Left ventricle myocardium inferior (tissue), 1 donor: ENCODE measurements at regions not wholly inside any gene's neighbourhood (a gene's known extent, or its start where the extent isn't known, plus 50 kb on each side); places are given as distances from the start of the nearest gene placed in this dataset.
"Not testable (repeated sequence)": the region's sequence is repeated elsewhere in the genome, so short reads cannot be mapped to it uniquely, and the experiment has no call there.

Experiments used
- DNase-seq: peaks from one replicate; pipeline ENCODE4 v3.0.0-alpha.2; 2020
- H3K27ac ChIP-seq: fragments of 200-600 bp; replicated peaks from 2 replicates; pipeline ENCODE4 v1.8.0; 2021
- H3K27me3 ChIP-seq: fragments of 200-600 bp; 2 replicates; pipeline ENCODE4 v1.8.0; 2021; ENCODE audit warnings: low read depth
- H3K36me3 ChIP-seq: fragments of 200-600 bp; 2 replicates; pipeline ENCODE4 v1.8.0; 2021
- H3K4me1 ChIP-seq: fragments of 200-600 bp; 2 replicates; pipeline ENCODE4 v1.8.0; 2021
- H3K4me3 ChIP-seq: fragments of 200-600 bp; 2 replicates; pipeline ENCODE4 v1.8.0; 2021; ENCODE audit warnings: mild to moderate bottlenecking, moderate library complexity
- H3K9me3 ChIP-seq: fragments of 200-600 bp; replicated peaks from 2 replicates; pipeline ENCODE4 v1.8.0; 2021
- intact Hi-C: fragments of 100-400 bp; cut with micrococcal nuclease; formaldehyde crosslinking; loops from one replicate; pipeline ENCODE4 v1.11.0; 2022
- TF ChIP-seq, protein P1 (sequence below): fragments of 200-600 bp; IDR thresholded peaks from 2 replicates; pipeline ENCODE4 v1.8.0; 2021; ENCODE audit warnings: antibody characterized with exemption, mild to moderate bottlenecking, borderline replicate concordance
- donor health status: DM: no; HTN: yes; CAD: no; lungs with severe emphysema.

DNA sequence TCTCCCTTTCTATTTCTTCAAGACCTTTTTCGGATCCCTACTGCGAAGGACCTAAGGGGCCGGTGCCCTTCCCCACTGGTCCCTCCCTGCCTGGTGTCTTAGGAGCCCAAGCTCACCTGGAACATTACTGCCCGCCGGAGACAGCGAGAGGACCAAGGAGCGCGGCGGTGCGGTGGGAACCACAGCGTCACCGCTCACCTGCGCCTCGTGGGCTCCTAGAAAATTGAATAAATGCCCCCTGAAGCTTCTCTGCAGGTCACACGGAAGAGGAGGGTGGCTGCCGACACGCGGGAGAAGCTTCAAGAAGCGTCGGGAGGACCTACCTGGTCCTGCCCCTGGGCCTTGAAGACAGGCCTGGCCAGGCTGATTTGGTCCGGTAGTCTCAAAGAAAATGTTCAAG lies 65.2 kb downstream of the PPIAL4A start:
- Histone ChIP-seq H3K27me3 (peaks cover 38% of the 10 kb centered on the region), H3K4me1 (no peaks in the 10 kb centered on the region), H3K36me3 (no peaks in the 10 kb centered on the region), H3K4me3 (no peak overlapping the region), H3K27ac (no peak overlapping the region), H3K9me3 (no peaks in the 10 kb centered on the region)
- intact Hi-C loops: no loop called here
- TF ChIP-seq, protein P1, sequence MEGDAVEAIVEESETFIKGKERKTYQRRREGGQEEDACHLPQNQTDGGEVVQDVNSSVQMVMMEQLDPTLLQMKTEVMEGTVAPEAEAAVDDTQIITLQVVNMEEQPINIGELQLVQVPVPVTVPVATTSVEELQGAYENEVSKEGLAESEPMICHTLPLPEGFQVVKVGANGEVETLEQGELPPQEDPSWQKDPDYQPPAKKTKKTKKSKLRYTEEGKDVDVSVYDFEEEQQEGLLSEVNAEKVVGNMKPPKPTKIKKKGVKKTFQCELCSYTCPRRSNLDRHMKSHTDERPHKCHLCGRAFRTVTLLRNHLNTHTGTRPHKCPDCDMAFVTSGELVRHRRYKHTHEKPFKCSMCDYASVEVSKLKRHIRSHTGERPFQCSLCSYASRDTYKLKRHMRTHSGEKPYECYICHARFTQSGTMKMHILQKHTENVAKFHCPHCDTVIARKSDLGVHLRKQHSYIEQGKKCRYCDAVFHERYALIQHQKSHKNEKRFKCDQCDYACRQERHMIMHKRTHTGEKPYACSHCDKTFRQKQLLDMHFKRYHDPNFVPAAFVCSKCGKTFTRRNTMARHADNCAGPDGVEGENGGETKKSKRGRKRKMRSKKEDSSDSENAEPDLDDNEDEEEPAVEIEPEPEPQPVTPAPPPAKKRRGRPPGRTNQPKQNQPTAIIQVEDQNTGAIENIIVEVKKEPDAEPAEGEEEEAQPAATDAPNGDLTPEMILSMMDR: no peak
- DNase-seq: no peak

GRCh38 chr1:120955961-120956360 lies 66.4 kb downstream of the PPIAL4A start:
- H3K27ac ChIP-seq, H3K4me3 ChIP-seq, intact Hi-C loops, H3K4me1 ChIP-seq, H3K36me3 ChIP-seq, H3K9me3 ChIP-seq, DNase-seq: not testable (repeated sequence)
- H3K27me3 ChIP-seq: peaks cover 30% of the 10 kb centered on the region

GRCh38 chr1:120966018-120966417 lies 76.4 kb downstream of the PPIAL4A start:
- H3K27me3 ChIP-seq, intact Hi-C loops: not testable (repeated sequence)

GRCh38 chr1:120972863-120973262 lies 83.3 kb downstream of the PPIAL4A start:
- H3K9me3 ChIP-seq, DNase-seq, intact Hi-C loops: not testable (repeated sequence)

More at GRCh38 chr1:120966018-120966417, 76.4 kb downstream of the PPIAL4A start:
- H3K36me3 ChIP-seq, H3K4me1 ChIP-seq, DNase-seq, H3K9me3 ChIP-seq, H3K27ac ChIP-seq, H3K4me3 ChIP-seq: not testable (repeated sequence)

GRCh38 chr1:120973836-120974235 lies 84.3 kb downstream of the PPIAL4A start:
- H3K4me1 ChIP-seq, H3K4me3 ChIP-seq, intact Hi-C loops, H3K27me3 ChIP-seq, H3K27ac ChIP-seq, H3K9me3 ChIP-seq, H3K36me3 ChIP-seq, DNase-seq: not testable (repeated sequence)

More at GRCh38 chr1:120972863-120973262, 83.3 kb downstream of the PPIAL4A start:
- not testable (repeated sequence) for H3K27ac ChIP-seq, H3K36me3 ChIP-seq, H3K27me3 ChIP-seq, H3K4me1 ChIP-seq, H3K4me3 ChIP-seq

- intact Hi-C loops, H3K4me1 ChIP-seq, H3K9me3 ChIP-seq, H3K4me3 ChIP-seq, H3K36me3 ChIP-seq, H3K27me3 ChIP-seq, H3K27ac ChIP-seq, DNase-seq: not testable (repeated sequence)
Measured at GRCh38 chr1:120977279-120977678, 87.7 kb downstream of the PPIAL4A start.

DNA sequence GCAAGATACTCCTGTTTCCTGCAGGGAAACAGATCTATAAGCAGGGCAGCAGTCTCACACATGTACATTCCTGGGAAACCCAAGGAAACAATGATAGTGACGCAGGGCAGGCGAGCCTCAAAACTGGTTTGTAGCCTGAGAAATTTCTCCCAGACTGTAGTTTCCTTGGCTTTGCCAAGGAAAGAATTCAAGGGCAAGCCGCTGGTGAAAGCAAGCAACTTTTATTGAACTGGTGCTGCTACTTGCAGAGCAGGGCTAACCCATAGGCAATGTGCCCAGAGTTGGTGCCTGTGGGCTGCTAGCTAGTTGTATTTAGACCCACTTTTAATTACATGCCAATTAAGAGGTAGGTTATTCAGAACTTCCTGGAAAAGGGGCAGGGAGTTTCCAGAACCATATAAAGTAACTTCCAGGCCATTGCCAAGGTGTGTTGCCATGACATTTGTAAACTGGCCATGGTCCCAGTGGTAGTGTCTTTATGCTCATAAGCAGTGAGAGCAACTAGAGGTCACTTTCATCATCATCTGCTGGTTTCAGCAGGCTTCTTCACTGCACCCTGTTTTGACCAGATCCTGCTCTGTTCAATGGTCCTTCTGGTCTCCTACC lies 92.0 kb downstream of the PPIAL4A start:
- H3K4me3 ChIP-seq, intact Hi-C loops, DNase-seq, H3K27ac ChIP-seq, H3K4me1 ChIP-seq, H3K36me3 ChIP-seq, H3K9me3 ChIP-seq, H3K27me3 ChIP-seq: not testable (repeated sequence)

DNA sequence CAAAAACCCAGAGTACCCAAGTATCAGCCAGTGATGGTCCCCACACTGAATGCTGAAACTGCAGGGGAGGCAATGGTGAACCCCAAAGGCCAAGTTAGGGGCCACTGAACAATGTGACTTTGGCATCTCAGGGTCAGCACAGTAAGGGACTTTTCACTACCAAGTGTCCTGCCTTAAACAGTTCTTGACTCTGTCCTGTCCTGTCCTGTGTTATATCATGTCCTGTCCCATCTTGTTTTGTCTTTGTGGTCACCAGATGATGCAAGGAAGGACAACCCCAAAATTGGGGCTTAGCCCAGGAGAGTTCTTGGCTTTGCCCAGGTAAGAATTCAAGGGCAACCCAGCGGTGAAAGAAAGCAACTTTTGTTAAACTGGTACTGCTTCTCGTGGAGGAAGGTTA lies 105.0 kb downstream of the PPIAL4A start:
- H3K27ac ChIP-seq, intact Hi-C loops, DNase-seq, H3K9me3 ChIP-seq, H3K27me3 ChIP-seq, H3K4me3 ChIP-seq, H3K4me1 ChIP-seq, H3K36me3 ChIP-seq: not testable (repeated sequence)

DNA sequence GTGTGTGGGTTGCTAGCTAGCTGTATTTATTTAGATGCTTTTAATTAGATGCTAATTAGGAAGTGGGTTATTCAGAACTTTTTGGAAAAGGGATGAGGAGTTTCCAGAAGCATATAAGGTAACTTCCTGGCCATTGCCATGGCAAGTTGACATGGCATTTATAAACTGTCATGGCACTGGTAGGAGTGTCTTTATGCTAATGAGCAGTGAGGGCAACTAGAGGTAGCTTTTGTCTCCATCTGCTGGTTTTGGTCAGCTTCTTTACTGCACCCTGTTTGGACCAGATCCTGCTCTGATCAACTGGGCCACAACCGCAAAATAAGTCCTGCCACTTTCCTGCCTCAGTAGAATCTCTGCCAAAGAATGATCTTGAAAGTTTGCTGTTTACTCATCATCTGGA lies 105.5 kb downstream of the PPIAL4A start:
- intact Hi-C loops, H3K4me3 ChIP-seq, H3K4me1 ChIP-seq, H3K27ac ChIP-seq, H3K9me3 ChIP-seq, DNase-seq, H3K27me3 ChIP-seq, H3K36me3 ChIP-seq: not testable (repeated sequence)

GRCh38 chr1:121001090-121001726 lies 111.6 kb downstream of the PPIAL4A start:
- H3K9me3 ChIP-seq, H3K27ac ChIP-seq, H3K27me3 ChIP-seq, intact Hi-C loops, H3K4me1 ChIP-seq, H3K36me3 ChIP-seq, H3K4me3 ChIP-seq, DNase-seq: not testable (repeated sequence)

DNA sequence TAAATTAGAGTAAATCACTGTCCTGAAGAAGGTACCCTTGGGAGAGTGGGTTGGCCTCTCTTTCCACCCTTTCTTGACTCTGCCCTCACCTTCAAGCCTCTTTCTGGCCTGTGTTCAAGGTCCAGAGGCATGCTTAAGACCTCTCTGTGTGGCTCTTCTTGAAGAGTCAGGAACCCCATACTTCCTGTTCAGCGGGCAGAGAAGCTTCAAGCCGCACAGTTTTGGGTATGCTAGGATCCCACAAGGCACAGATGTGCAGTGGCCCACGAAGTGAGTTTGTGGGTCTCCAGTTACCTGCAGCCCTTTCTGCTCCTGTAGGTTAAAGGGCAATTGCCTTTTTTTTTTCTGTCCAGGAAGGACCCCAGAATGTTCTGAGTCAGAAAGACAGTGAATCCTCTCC lies 113.7 kb downstream of the PPIAL4A start:
- intact Hi-C loops, H3K4me3 ChIP-seq, H3K36me3 ChIP-seq, H3K4me1 ChIP-seq, DNase-seq, H3K27ac ChIP-seq, H3K9me3 ChIP-seq: not testable (repeated sequence)
- peaks cover 16% of the 10 kb centered on the region for H3K27me3 ChIP-seq

DNA sequence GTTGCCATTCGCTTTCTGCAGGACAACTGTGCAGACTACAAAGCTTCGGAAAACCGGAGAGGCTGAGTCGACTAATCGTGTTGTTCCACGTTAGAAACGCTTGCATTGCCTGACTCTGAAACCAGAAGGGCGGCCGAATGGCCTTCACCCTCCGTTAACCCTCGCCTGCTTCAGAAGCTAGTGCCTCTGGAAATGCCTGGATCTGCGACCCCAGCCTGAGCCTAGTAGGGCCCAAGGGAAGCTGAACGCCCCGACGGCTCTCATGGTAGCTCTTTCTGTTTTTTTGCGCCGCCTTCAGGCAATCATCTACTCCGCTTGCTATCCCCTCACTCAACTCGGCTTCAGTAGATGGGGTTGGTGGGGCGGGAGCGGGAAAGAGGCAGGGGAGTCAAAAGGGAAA lies 117.3 kb downstream of the PPIAL4A start:
- H3K36me3 ChIP-seq, H3K27ac ChIP-seq, H3K4me1 ChIP-seq, H3K4me3 ChIP-seq, DNase-seq, H3K9me3 ChIP-seq, intact Hi-C loops: not testable (repeated sequence)
- peaks cover 31% of the 10 kb centered on the region for H3K27me3 ChIP-seq

GRCh38 chr1:121007755-121008154 lies 118.2 kb downstream of the PPIAL4A start:
- H3K9me3 ChIP-seq, H3K36me3 ChIP-seq, H3K4me1 ChIP-seq, DNase-seq, H3K27ac ChIP-seq, H3K4me3 ChIP-seq, intact Hi-C loops: not testable (repeated sequence)
- H3K27me3 ChIP-seq: peaks cover 31% of the 10 kb centered on the region
